ENCODE measurements at regions not wholly inside any gene's neighbourhood (a gene's known extent, or its start where the extent isn't known, plus 50 kb on each side); places are given as distances from the start of the nearest gene placed in this dataset.
"Not testable (repeated sequence)": the region's sequence is repeated elsewhere in the genome, so short reads cannot be mapped to it uniquely, and the experiment has no call there.

DNA sequence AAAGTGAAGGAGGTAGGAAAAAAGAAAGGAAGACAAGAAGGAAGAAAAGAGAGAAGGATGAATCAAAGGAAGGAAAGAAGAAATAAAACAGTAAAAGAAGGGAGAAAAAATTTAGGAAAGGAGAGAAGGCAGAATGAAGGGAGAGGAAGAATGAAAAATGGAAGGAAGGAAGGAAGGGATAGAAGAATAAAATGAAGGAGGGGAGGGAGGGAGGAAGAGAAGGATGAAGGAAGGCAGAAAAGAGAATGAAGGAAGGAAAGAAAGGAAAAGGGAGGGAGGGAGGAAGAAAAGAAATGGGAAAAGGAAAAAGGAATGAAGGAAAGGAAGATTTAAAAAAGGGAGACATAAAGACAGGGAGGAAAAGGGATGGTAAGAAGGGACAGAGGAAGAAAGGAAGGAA lies 393.7 kb upstream of the GRM7 start:
- DNase-seq: no peak

DNA sequence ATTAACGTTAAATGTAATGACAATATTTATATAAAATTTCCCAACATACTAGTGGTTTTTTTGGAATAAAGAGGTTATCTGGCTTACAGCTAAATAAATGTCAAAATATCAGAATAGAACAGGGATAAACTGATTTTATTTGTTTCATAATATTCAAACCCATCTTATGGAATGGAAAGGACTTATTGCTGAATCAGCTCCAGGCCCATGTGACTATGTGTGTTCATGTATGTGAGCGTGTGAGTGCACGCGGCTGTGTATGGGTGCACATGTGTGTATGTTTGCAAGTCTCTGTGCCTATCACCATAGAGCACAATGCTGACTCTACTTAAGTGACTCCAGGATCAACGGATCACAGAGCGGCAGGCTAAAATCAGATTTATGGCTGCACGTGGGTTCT lies 392.3 kb upstream of the GRM7 start:
- no peak for DNase-seq

GRCh38 chr3:6471744-6472143 lies 389.2 kb upstream of the GRM7 start:
- DNase-seq: no peak

DNA sequence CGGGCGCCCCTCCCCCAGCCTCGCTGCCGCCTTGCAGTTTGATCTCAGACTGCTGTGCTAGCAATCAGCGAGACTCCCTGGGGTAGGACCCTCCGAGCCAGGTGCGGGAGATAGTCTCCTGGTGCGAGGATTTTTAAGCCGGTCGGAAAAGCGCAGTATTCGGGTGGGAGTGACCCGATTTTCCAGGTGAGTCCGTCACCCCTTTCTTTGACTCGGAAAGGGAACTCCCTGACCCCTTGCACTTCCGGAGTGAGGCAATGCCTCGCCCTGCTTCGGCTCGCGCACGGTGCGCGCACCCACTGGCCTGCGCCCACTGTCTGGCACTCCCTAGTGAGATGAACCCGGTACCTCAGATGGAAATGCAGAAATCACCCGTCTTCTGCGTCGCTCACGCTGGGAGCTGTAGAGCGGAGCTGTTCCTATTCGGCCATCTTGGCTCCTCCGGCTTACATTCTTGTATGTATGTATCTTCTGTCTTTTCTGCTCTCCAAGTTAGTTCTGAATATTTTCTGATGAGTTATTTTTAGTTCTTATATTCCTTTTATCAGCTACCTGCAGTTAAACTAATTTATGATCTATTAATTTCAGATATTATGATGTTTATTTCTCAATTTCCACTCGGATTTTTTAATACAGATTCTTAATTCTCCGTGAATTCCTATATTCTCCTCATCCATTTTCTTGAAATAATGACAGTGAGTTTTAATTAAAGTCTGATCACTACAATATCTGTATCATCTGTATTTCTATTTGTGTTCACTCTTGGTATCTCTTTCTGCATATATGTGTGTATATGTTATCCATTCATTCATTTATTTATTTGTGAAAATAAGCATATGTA lies 370.2 kb upstream of the GRM7 start:
- DNase-seq: not testable (repeated sequence)

DNA sequence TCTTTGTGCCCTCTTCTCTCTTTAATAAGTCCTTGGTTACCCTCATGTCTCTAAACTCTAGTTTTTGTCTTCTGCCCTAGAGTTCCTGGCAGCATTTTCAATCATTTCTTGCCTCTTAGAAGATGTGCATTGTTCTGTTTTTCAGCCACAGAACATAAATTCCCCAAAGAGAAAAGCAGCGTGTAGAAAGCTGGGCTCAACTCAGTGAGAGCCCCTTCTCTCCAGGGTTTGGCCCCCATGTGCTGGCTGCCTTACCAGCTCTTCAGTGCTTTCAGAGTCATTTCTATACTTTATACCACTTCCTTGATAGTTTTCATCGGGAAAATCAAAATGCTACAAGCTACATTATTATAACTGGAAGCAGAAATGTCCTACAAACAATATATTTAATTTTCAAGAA lies 369.1 kb upstream of the GRM7 start:
- DNase-seq: no peak

GRCh38 chr3:6492306-6492705 lies 368.6 kb upstream of the GRM7 start:
- DNase-seq: no peak

- DNase-seq: not testable (repeated sequence)
Measured at GRCh38 chr3:6498944-6499343, 362.0 kb upstream of the GRM7 start.

GRCh38 chr3:6504347-6504746 lies 356.6 kb upstream of the GRM7 start:
- no peak for DNase-seq

GRCh38 chr3:6504834-6505233 lies 356.1 kb upstream of the GRM7 start:
- DNase-seq: no peak

DNA sequence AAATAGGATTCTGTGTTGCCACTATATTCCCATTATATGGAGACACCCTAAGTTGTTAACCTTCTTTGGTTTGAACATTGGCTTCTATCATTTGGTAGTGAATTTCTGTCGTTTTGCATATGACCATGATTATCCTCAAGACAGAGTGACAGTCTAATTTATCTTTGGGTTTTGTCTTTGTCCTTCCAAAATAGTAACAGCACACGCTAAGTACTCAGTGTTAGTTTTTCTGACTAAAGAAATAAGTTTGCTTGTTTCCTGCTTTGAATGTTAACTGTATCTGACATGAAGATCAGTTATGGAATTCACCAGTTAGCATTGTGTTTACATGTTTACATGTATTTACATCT lies 352.5 kb upstream of the GRM7 start:
- DNase-seq: no peak

GRCh38 chr3:6509576-6509975 lies 351.3 kb upstream of the GRM7 start:
- DNase-seq: no peak

- DNase-seq: no peak
Measured at GRCh38 chr3:6510713-6511112, 350.2 kb upstream of the GRM7 start.

GRCh38 chr3:6512172-6512800 lies 348.6 kb upstream of the GRM7 start:
- no peak for DNase-seq

DNA sequence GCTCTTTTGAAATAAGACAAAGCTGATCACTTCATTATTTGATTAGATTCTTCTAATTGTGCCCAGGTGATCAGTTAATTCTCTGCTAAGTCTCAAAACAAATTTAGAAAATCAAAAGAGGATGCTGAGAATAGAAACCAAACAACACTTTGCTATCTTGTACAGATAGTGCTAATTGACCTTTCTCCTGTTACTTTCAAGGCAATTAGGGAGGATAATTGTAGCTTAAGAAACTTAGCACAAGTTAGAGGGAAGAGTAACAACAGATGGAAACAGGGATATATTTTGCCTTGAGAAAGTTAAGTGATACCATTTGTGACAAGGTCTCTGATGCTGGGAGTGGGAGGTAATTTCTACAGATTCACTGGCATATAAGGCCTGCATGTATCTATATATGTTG lies 344.8 kb upstream of the GRM7 start:
- DNase-seq: no peak

DNA sequence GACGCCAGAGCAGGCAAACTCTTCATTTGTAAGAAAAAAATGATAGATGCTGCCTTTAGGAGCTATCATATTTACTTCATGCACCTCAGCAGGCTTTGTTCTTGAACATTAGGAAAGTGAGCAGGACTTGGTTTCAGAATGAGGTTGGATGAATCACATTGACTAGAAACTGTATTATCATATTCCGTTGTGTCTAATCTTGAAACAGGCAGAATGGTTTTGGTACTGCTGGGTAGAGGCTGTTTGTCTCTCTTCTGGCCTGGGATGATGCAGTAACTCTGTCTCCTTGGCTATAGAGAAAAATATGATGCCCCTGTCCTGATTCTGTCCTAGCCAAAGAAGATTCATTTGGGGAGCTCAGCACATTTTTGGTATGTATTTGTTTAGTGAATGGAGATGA lies 344.2 kb upstream of the GRM7 start:
- no peak for DNase-seq

DNA sequence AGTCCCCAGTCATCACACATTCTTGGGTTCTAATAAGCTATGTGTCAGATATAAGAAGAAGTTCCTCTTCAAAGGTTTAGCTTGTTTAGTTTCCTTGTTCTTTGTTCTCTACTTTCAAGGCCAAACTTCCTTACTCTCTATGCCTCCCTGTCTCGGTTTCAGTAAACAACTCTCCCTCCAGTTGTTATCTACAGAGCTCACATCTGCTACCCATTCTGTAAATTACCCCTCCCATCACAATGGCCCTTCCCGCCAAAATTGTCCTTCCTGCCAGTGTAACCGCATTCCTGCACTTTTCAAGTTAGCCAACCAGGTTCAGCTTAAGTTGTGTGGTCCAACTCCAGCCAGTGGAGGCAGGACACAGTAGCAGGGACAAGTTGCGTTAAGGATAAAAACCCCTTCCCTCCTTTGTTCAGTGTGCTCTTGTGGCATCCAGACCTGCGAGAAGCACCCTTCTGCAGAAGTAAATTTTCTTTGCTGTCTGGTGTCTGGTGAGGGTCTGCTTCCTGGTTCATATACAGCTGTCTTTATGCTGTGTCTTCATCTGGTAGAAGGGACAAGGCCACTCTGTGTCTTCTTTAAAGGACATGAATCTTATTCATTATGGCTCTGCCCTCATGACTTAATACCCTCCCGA lies 342.1 kb upstream of the GRM7 start:
- no peak for DNase-seq

DNA sequence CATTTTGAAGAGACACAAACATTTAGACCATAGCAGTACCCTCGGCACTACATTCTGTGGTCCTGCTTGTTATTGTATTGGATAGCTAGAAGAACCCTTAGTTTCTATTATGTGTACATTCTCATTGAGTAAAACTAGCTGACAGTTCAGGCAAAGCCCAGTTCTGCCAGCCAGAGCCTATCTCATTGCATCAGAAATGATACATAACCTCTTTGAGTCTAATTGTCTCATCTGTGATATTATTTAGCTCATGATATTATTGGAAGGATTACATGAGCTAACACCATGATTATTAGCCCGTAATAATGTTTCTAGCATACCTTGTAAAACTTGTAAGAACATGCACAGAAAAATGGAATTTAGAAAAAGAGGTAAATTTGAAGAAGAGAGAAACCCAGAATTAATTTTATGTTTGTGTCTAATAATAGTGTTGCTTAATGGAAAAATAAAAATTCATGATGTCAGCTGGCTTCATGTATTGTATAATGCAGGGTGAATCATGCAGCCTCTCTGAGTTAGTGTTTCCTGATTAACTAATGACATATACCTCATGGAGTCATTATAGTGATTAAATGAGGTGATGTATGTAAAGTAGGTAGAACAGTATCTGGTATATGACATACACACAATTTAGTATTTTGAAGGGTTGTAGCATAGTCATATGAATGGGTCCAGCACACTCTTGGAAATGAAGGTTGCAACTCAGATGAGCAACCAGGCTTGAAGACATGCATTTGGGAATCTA lies 339.4 kb upstream of the GRM7 start:
- no peak for DNase-seq

DNA sequence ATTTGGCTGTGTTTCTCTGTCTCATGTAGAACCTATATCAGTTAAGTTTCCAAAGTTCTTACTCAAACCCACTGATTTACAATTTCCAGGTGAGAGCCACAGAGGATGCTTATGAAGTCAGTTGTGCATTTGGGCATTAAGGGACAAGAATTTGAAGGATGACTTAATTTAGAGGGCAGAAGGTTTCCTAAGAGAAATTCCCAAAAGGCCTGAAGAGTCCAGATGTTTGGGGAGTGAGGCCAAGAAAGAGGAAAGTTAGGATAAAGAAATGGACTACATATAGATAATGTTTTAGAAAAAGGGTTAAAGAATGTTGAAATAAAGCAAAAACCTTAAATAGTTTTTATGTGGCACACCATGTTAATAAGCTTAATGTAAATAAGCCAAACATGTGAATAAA lies 338.7 kb upstream of the GRM7 start:
- DNase-seq: no peak

DNA sequence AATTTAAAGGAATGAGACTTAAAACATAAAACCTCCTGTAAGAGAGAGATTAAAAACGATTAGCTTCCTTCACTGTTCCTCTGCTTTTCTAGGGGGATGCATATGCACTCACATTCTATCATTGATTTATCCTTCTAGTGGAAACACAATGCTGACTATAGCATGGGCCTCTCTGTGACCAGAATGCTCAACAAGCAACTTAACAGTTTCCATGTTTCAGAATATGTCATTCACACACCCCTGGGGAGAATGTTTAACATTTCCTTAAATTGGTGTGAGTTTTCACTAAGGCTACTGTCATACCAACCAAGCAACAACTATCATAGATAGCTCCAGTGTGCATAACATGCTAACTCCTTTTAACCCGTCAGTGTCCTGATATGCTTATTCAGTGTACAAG lies 337.9 kb upstream of the GRM7 start:
- DNase-seq: no peak

DNA sequence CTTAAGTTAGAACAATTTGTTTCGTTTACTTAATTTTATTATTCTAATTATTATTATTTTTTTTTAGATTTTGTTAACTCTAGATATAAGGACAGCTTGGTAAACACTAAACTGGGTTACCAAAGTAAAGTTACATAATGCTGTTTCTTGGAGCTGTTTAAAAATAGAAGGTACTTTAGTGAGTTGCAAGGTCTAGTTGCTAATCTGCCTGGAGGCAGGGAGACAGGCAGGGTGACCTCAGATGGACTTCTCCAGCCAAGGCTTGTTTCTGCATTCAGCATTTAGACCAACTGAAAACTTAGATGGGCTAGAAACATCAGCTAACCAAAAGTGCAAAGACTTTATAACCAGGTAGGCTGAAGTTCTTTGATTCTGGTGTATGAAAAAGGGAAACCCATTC lies 336.4 kb upstream of the GRM7 start:
- no peak for DNase-seq

GRCh38 chr3:6526321-6526720 lies 334.6 kb upstream of the GRM7 start:
- no peak for DNase-seq

- DNase-seq: no peak
Measured at GRCh38 chr3:6526861-6527260, 334.1 kb upstream of the GRM7 start.

GRCh38 chr3:6528951-6529350 lies 332.0 kb upstream of the GRM7 start:
- no peak for DNase-seq

DNA sequence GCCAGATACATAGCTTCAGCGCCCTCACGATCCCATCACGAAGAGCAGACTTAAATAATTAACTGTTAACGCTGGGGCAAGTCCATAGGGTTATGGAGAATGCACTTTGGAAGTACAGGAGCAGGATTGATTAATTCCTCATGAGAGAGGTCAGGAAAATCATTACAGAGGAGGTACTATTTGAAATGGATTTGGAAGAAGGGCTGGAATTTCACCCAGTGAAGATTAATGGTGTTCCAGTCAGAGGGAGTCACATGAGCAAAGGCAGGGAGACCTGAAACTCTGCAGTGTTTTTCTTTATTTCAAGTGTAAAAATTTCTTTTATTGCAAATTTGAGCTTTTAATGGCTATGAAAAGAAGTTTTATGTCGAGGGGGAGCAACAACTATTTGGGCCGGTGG lies 329.8 kb upstream of the GRM7 start:
- DNase-seq: no peak

Data from femur (tissue), 1 donor.